Naive thymus-derived CD4-positive, alpha-beta T cell (primary cell): ENCODE measurements at regions not wholly inside any gene's neighbourhood (a gene's known extent, or its start where the extent isn't known, plus 50 kb on each side); places are given as distances from the start of the nearest gene placed in this dataset.

Experiments used
- ATAC-seq: fragments of 150-1000 bp; cut with Tn5 transposase; 2 replicates; pipeline ENCODE4 v1.10.0; 2021; ENCODE audit warnings: mild to moderate bottlenecking, moderate library complexity
- CTCF ChIA-PET: fragments of 350-600 bp; sonication (Branson Sonifier 250); formaldehyde crosslinking; loops from one replicate; lab custom pipeline; 2021; ENCODE audit warnings: antibody characterized with exemption; lab: Charles Lee
- POLR2A ChIA-PET: fragments of 350-600 bp; sonication (Branson Sonifier 250); formaldehyde crosslinking; loops from one replicate; lab custom pipeline; 2021; ENCODE audit warnings: antibody characterized with exemption, inconsistent platforms; lab: Charles Lee
- DNase-seq, 9 donors: peaks; one replicate each; pipeline versions ENCODE4 v3.0.0 to v3.0.0-alpha.2; 2020 to 2022; ENCODE audit warnings: mixed read lengths in 1 of 9
- H3K27ac ChIP-seq: one replicate; pipeline ENCODE4 v1.7.0; 2013; ENCODE audit warnings: mild to moderate bottlenecking, low read depth, low read length, moderate library complexity
- H3K27me3 ChIP-seq, 2 donors: one replicate each; pipeline ENCODE4 v1.7.0; 2013; ENCODE audit warnings: low read length in 2 of 2, mild to moderate bottlenecking in 2 of 2, moderate library complexity in 2 of 2; ENCODE audit not compliant: control insufficient read depth in 2 of 2, insufficient read depth in 2 of 2
- H3K36me3 ChIP-seq, 3 experiments: 1 replicate in 2 of 3; 2 replicates in 1 of 3; pipeline ENCODE4 v1.7.0; 2013; ENCODE audit warnings: low read length in 3 of 3, mild to moderate bottlenecking in 3 of 3, moderate library complexity in 1 of 3; ENCODE audit not compliant: insufficient read depth in 3 of 3, control insufficient read depth in 2 of 3
- H3K4me1 ChIP-seq, 2 donors: one replicate each; pipeline ENCODE4 v1.7.0; 2013; ENCODE audit warnings: low read length in 2 of 2, mild to moderate bottlenecking in 2 of 2, moderate library complexity in 1 of 2; ENCODE audit not compliant: control insufficient read depth in 2 of 2, insufficient read depth in 2 of 2
- H3K4me3 ChIP-seq: 2 replicates; pipeline ENCODE4 v1.7.0; 2013; ENCODE audit warnings: mild to moderate bottlenecking, low read length
- H3K9me3 ChIP-seq, 3 experiments: 1 replicate in 2 of 3; 2 replicates in 1 of 3; pipeline ENCODE4 v1.7.0; 2013; ENCODE audit warnings: low read length in 3 of 3; ENCODE audit not compliant: control insufficient read depth in 2 of 3
- H3K27ac Mint-ChIP-seq, 9 donors: one replicate each; pipeline ENCODE4 v1.8.0; 2020 to 2022; ENCODE audit warnings: mixed read lengths in 9 of 9, mild to moderate bottlenecking in 8 of 9, moderate library complexity in 5 of 9, inconsistent platforms in 2 of 9
- H3K27me3 Mint-ChIP-seq, 5 donors: one replicate each; pipeline ENCODE4 v1.8.0; 2021 to 2022; ENCODE audit warnings: mixed read lengths in 5 of 5, mild to moderate bottlenecking in 1 of 5
- H3K36me3 Mint-ChIP-seq, 5 donors: one replicate each; pipeline ENCODE4 v1.8.0; 2020 to 2022; ENCODE audit warnings: mixed read lengths in 5 of 5, mild to moderate bottlenecking in 3 of 5, inconsistent platforms in 1 of 5
- H3K4me1 Mint-ChIP-seq, 7 donors: one replicate each; pipeline ENCODE4 v1.8.0; 2020 to 2022; ENCODE audit warnings: mixed read lengths in 7 of 7, mild to moderate bottlenecking in 3 of 7, inconsistent platforms in 1 of 7
- H3K4me3 Mint-ChIP-seq, 10 donors: one replicate each; pipeline ENCODE4 v1.8.0; 2020 to 2022; ENCODE audit warnings: mild to moderate bottlenecking in 10 of 10, mixed read lengths in 10 of 10, moderate library complexity in 6 of 10, inconsistent platforms in 2 of 10
- H3K9me3 Mint-ChIP-seq, 11 donors: one replicate each; pipeline ENCODE4 v1.8.0; 2020 to 2022; ENCODE audit warnings: mixed read lengths in 11 of 11, mild to moderate bottlenecking in 4 of 11, inconsistent platforms in 1 of 11, moderate library complexity in 1 of 11
- intact Hi-C, 2 donors: fragments of 100-400 bp; cut with micrococcal nuclease; formaldehyde crosslinking; loops; one replicate each; pipeline ENCODE4 v1.15.1; 2023

DNA sequence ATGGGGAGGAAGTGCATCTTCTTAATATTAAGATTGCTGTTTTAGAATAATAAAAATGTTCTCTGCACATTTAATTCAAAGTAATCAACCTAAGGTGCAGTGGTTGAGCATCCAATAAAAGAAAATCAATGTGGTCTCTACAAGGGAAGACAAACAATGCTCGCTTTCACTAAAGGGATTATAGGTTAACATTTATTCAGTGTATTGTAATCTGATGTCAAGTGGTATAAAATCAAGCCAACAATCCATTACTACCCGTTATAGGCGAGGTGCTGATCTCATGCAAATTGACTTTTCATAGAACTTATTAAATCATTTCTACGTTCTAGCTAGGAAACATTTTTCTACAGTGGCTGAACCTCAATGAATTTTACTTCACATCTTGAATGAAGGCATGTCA, 773.9 kb downstream of the NR2F1-AS1 start:
- ChIA-PET POLR2A (no interaction called here), CTCF (no interaction called here)
- Histone ChIP-seq H3K27ac (no peak overlapping the region), H3K36me3 (no peaks in the 10 kb centered on the region), H3K4me3 (no peak overlapping the region), H3K27me3 (no peaks in the 10 kb centered on the region), H3K4me1 (no peaks in the 10 kb centered on the region), H3K9me3 (no peaks in the 10 kb centered on the region)
- H3K27ac Mint-ChIP-seq = no peak overlapping the region
- peaks cover 0 to 3% (median 0%) of the 10 kb centered on the region in 11 donors for H3K9me3 Mint-ChIP-seq
- H3K36me3 Mint-ChIP-seq = no peaks in the 10 kb centered on the region
- no peak overlapping the region for H3K4me3 Mint-ChIP-seq
- H3K27me3 Mint-ChIP-seq = no peaks in the 10 kb centered on the region
- no peak for ATAC-seq
- DNase-seq = no peak
- no peaks in the 10 kb centered on the region for H3K4me1 Mint-ChIP-seq
- intact Hi-C loops = no loop called here

DNA sequence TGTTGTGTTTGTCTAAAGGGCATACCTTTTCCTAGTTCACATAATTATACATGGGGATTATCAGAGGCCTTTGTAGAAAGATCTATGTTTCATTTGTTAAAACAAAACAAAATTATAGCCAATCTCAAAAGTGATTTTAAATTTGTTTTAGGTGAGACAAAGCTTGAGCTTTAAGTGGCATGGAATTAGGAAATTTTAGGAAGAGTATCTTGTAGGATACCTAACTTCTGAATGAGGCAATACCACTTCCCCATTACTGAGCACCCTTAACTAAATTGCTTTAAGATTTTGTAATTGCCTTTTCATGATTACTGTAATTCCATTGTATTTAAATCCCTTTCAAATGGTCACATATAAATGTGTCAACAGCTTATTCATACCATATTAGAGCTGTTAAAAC, 775.6 kb downstream of the NR2F1-AS1 start:
- Mint-ChIP-seq H3K27me3 (no peaks in the 10 kb centered on the region), H3K9me3 (peaks cover 0 to 3% (median 0%) of the 10 kb centered on the region in 11 donors), H3K27ac (no peak overlapping the region), H3K36me3 (no peaks in the 10 kb centered on the region), H3K4me3 (no peak overlapping the region), H3K4me1 (no peaks in the 10 kb centered on the region)
- no peaks in the 10 kb centered on the region for H3K9me3 ChIP-seq
- intact Hi-C loops = no loop called here
- no peaks in the 10 kb centered on the region for H3K27me3 ChIP-seq
- no peak overlapping the region for H3K4me3 ChIP-seq
- CTCF ChIA-PET = no interaction called here
- ATAC-seq = no peak
- no peaks in the 10 kb centered on the region for H3K36me3 ChIP-seq
- POLR2A ChIA-PET = no interaction called here
- no peaks in the 10 kb centered on the region for H3K4me1 ChIP-seq
- no peak overlapping the region for H3K27ac ChIP-seq
- no peak for DNase-seq

DNA sequence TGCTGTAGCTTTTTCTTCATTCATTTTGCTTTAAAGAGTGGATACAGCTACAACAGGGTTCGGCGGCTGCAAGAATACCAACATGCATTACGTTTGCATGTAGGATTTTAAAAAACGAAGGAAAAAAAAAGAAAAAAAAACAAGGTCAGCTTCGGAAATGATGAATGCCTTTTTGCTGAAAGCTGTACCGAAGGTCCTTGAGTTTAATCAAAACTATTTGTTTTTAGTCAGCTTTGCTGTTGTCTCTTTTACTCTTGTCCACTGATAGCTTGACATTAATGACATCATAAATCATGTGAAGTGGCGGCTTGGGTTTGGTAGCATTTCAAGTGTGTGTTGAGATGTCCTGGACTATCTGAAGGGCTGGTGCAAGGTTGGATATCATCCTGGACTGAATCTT, 779.1 kb downstream of the NR2F1-AS1 start:
- Mint-ChIP-seq H3K4me1 (no peaks in the 10 kb centered on the region), H3K36me3 (no peaks in the 10 kb centered on the region), H3K4me3 (no peak overlapping the region), H3K27ac (no peak overlapping the region), H3K9me3 (peaks cover 0 to 11% (median 3%) of the 10 kb centered on the region in 11 donors), H3K27me3 (no peaks in the 10 kb centered on the region)
- Histone ChIP-seq H3K4me1 (no peaks in the 10 kb centered on the region), H3K36me3 (no peaks in the 10 kb centered on the region), H3K9me3 (no peaks in the 10 kb centered on the region), H3K4me3 (no peak overlapping the region), H3K27ac (no peak overlapping the region), H3K27me3 (no peaks in the 10 kb centered on the region)
- intact Hi-C loops = no loop called here
- DNase-seq = no peak
- ChIA-PET CTCF (no interaction called here), POLR2A (no interaction called here)
- no peak for ATAC-seq

DNA sequence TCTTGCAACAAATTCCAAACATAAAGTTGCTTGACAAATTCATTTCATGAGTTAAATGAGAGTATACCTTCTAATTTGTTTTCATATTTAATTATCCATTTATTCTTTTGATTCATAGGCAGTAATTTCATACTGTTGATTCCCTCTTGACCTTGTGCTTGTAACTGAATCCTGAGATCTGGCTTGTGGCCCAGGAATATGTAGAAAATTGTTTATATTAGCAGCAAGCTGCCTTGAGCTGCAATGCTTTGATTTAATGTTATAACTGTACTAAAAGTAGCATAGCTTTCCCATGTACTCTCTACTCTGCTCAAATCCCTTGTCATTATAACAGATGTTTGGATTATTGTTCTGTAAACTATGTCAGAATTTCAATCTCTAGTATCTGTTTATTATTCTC, 780.7 kb downstream of the NR2F1-AS1 start:
- no peak overlapping the region for H3K27ac Mint-ChIP-seq
- H3K4me1 Mint-ChIP-seq = no peaks in the 10 kb centered on the region
- Histone ChIP-seq H3K4me3 (no peak overlapping the region), H3K36me3 (no peaks in the 10 kb centered on the region), H3K27me3 (no peaks in the 10 kb centered on the region), H3K4me1 (no peaks in the 10 kb centered on the region), H3K27ac (no peak overlapping the region), H3K9me3 (no peaks in the 10 kb centered on the region)
- H3K9me3 Mint-ChIP-seq = peaks cover 0 to 25% (median 5%) of the 10 kb centered on the region in 11 donors
- intact Hi-C loops = no loop called here
- CTCF ChIA-PET = no interaction called here
- ATAC-seq (no peak), DNase-seq (no peak)
- POLR2A ChIA-PET = no interaction called here
- H3K4me3 Mint-ChIP-seq = no peak overlapping the region
- no peaks in the 10 kb centered on the region for H3K27me3 Mint-ChIP-seq
- no peaks in the 10 kb centered on the region for H3K36me3 Mint-ChIP-seq

DNA sequence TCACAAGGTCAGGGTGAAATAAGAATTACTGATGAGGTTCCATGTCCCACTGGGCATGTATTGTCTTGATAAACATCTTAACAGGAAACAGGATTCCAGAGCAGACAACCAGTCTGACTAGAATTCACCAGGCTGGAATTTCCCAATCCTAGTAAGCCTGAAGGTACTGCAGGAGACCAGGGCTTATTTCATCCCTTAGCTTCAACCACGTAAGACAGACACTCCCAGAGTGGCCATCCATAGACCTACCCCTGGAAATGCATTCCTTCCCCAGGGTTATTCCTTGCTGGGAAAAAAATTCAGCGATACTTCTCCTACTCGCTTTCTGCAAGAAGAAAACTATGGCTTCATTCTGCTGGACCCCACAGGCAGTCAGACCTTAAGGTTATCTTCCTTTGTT, 785.4 kb downstream of the NR2F1-AS1 start:
- intact Hi-C loops = no loop called here
- H3K9me3 ChIP-seq = no peaks in the 10 kb centered on the region
- DNase-seq (no peak), ATAC-seq (no peak)
- H3K4me1 Mint-ChIP-seq = peaks cover 0 to 1% (median 0%) of the 10 kb centered on the region in 7 donors
- no peaks in the 10 kb centered on the region for H3K27me3 Mint-ChIP-seq
- no peak overlapping the region for H3K27ac ChIP-seq
- H3K9me3 Mint-ChIP-seq = peaks cover 5 to 40% (median 17%) of the 10 kb centered on the region in 11 donors
- H3K36me3 Mint-ChIP-seq = no peaks in the 10 kb centered on the region
- H3K4me3 Mint-ChIP-seq = no peak overlapping the region
- no peaks in the 10 kb centered on the region for H3K27me3 ChIP-seq
- no peak overlapping the region for H3K27ac Mint-ChIP-seq
- ChIA-PET POLR2A (no interaction called here), CTCF (no interaction called here)
- no peaks in the 10 kb centered on the region for H3K36me3 ChIP-seq
- no peak overlapping the region for H3K4me3 ChIP-seq
- H3K4me1 ChIP-seq = no peaks in the 10 kb centered on the region

DNA sequence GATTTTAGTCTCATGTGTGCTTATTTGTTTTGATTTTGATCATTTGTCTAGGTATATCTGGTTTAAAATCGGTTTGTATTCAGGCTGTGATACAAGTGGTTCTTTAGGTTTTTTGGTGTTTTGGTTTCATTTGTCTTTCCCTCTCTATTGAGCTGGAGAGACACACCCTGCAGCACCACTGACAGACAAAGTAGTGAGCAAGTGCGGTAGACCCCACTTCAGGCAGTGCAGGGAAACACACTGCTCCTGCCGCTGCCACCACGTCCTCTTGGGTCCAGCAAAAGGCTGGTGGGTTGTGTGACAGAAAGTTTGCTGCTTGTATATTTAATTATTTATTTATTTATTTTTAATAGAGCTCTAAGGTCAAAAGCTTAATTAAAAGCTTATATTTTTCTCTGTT, 801.0 kb downstream of the NR2F1-AS1 start:
- Mint-ChIP-seq H3K27ac (no peak overlapping the region), H3K27me3 (no peaks in the 10 kb centered on the region), H3K36me3 (no peaks in the 10 kb centered on the region), H3K9me3 (peaks cover 0 to 7% (median 3%) of the 10 kb centered on the region in 11 donors), H3K4me1 (peaks cover 0 to 2% (median 0%) of the 10 kb centered on the region in 7 donors), H3K4me3 (no peak overlapping the region)
- ATAC-seq (no peak), DNase-seq (no peak)
- intact Hi-C loops = no loop called here
- POLR2A ChIA-PET = no interaction called here
- CTCF ChIA-PET = no interaction called here
- Histone ChIP-seq H3K4me1 (no peaks in the 10 kb centered on the region), H3K4me3 (no peak overlapping the region), H3K27me3 (no peaks in the 10 kb centered on the region), H3K27ac (no peak overlapping the region), H3K9me3 (no peaks in the 10 kb centered on the region), H3K36me3 (no peaks in the 10 kb centered on the region)

DNA sequence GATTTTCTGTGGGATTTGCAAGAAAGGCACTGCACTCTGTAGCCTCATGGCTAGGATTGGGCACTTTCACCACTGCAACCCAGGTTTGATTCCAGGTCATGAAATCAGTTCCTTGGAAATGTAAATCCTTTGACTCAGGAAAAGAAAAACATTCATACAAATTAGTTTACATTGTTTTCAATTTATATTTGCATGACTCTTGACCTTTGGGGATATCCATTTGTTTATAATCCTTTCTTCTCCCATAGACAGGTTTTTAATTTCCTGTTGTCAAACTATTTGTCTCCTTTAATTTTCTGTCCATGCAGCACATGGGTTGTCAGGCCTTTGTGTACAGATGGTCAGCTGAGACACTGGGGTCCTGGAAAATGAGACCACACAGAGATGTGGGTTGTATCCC, 801.5 kb downstream of the NR2F1-AS1 start:
- no peaks in the 10 kb centered on the region for H3K36me3 ChIP-seq
- DNase-seq (no peak), ATAC-seq (no peak)
- H3K9me3 ChIP-seq = no peaks in the 10 kb centered on the region
- ChIA-PET POLR2A (no interaction called here), CTCF (no interaction called here)
- H3K4me3 ChIP-seq = no peak overlapping the region
- no peaks in the 10 kb centered on the region for H3K27me3 ChIP-seq
- Mint-ChIP-seq H3K27ac (no peak overlapping the region), H3K36me3 (no peaks in the 10 kb centered on the region), H3K4me3 (no peak overlapping the region), H3K9me3 (peaks cover 0 to 7% (median 3%) of the 10 kb centered on the region in 11 donors), H3K4me1 (peaks cover 0 to 2% (median 0%) of the 10 kb centered on the region in 7 donors), H3K27me3 (no peaks in the 10 kb centered on the region)
- H3K27ac ChIP-seq = no peak overlapping the region
- intact Hi-C loops = no loop called here
- H3K4me1 ChIP-seq = no peaks in the 10 kb centered on the region
